SK-N-SH treated with all-trans-retinoic acid at 6 μM for 48 hours (cell line): ENCODE measurements at regions not wholly inside any gene's neighbourhood (a gene's known extent, or its start where the extent isn't known, plus 50 kb on each side); places are given as distances from the start of the nearest gene placed in this dataset.

Experiments used
- ARNTL ChIP-seq: fragments of 450-650 bp; formaldehyde crosslinking; IDR thresholded peaks from 2 replicates; pipeline ENCODE4 v1.5.0; 2020; ENCODE audit warnings: low read depth, mild to moderate bottlenecking, moderate library complexity, borderline replicate concordance
- PPARA ChIP-seq: fragments of 250-450 bp; sonication (Bioruptor Pico); IDR thresholded peaks from 2 replicates; pipeline ENCODE4 v1.5.0; 2020; ENCODE audit warnings: mild to moderate bottlenecking, borderline replicate concordance
- TF ChIP-seq, protein P1 (sequence below): fragments of 250-450 bp; sonication (Bioruptor Pico); IDR thresholded peaks from 2 replicates; pipeline ENCODE4 v1.5.1; 2021; ENCODE audit warnings: mild to moderate bottlenecking, moderate library complexity

DNA sequence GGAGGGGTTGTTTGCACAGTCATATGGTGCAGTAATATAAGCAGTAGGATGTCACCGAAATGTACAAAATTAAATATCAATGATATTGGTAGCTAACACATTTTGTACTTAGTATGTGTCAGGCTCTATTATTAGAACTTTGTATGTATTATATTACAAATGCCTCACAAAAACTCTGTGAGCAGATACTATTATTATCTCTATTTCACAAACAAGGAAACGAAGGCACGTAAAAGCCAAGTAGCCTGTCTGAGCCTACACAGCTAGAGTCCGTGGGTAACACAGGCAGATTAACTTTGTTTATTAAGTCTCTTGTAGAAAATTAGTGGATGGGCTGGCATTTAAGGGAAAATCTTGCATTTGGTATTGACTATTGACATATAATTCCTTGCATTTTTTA, 284.3 kb upstream of the DAB2 start:
- TF ChIP-seq, protein P1, sequence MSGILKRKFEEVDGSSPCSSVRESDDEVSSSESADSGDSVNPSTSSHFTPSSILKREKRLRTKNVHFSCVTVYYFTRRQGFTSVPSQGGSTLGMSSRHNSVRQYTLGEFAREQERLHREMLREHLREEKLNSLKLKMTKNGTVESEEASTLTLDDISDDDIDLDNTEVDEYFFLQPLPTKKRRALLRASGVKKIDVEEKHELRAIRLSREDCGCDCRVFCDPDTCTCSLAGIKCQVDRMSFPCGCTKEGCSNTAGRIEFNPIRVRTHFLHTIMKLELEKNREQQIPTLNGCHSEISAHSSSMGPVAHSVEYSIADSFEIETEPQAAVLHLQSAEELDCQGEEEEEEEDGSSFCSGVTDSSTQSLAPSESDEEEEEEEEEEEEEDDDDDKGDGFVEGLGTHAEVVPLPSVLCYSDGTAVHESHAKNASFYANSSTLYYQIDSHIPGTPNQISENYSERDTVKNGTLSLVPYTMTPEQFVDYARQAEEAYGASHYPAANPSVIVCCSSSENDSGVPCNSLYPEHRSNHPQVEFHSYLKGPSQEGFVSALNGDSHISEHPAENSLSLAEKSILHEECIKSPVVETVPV: no peak
- TF ChIP-seq PPARA (CRISPR knock-in tag) (no peak), ARNTL (no peak)
